ENCODE measurements at regions not wholly inside any gene's neighbourhood (a gene's known extent, or its start where the extent isn't known, plus 50 kb on each side); places are given as distances from the start of the nearest gene placed in this dataset.

- POLR2A ChIA-PET, result no interaction called here
- in situ Hi-C loops (cut with HindIII; ENCODE audit: low pct_unique_long_range_greater_than_20kb, low sequenced_read_pairs) (no loop called here), intact Hi-C loops (cut with micrococcal nuclease; ENCODE audit: unreplicated experiment) (no loop called here)
- CTCF ChIA-PET, result no interaction called here
- Histone ChIP-seq H3K9me3 (ENCODE audit: control insufficient read depth, insufficient read depth, low read depth, low read length) (no peaks in the 10 kb centered on the region), H3K4me3 (ENCODE audit: low read depth in 2 of 2, low read length in 2 of 2) (no peak overlapping the region), H3K27me3 (ENCODE audit: control insufficient read depth, insufficient read depth, low read length) (no peaks in the 10 kb centered on the region), H3K27ac (ENCODE audit: low read length) (no peak overlapping the region), H3K4me1 (ENCODE audit: control insufficient read depth, insufficient read depth, low read length) (no peaks in the 10 kb centered on the region), H3K36me3 (ENCODE audit: control insufficient read depth, insufficient read depth, low read length) (no peaks in the 10 kb centered on the region)
- ATAC-seq, result no peak
- no TSS peak for BruUV-seq (replicated peaks)
- no peak for TF ChIP-seq SIN3A (IDR thresholded peaks at IDR 0.05; ENCODE audit: borderline replicate concordance, insufficient read depth, low read depth, low read length)
- no peak for TF ChIP-seq TCF7L2 (IDR thresholded peaks at IDR 0.05; ENCODE audit: low read depth, low read length)
- TF ChIP-seq POLR2AphosphoS5 (IDR thresholded peaks at IDR 0.05; ENCODE audit: low read depth, low read length), result no peak
- no peak for TF ChIP-seq REST (IDR thresholded peaks at IDR 0.05; ENCODE audit: insufficient read depth in 1 of 2, low read depth in 2 of 2, low read length in 1 of 2)
- no peak for TF ChIP-seq CTCF (IDR thresholded peaks at IDR 0.05)
- DNase-seq (ENCODE audit: low read depth, low spot score), result no peak
Observed at GRCh38 chr9:8133606-8134005, 334.0 kb upstream of the DMAC1 start.

GRCh38 chr9:8115570-8115969 lies 316.0 kb upstream of the DMAC1 start:
- in situ Hi-C loops (cut with HindIII; ENCODE audit: low pct_unique_long_range_greater_than_20kb, low sequenced_read_pairs) (no loop called here), intact Hi-C loops (cut with micrococcal nuclease; ENCODE audit: unreplicated experiment) (no loop called here)
- TF ChIP-seq TCF7L2 (IDR thresholded peaks at IDR 0.05; ENCODE audit: low read depth, low read length), result no peak
- no peak for TF ChIP-seq SIN3A (IDR thresholded peaks at IDR 0.05; ENCODE audit: borderline replicate concordance, insufficient read depth, low read depth, low read length)
- TF ChIP-seq POLR2AphosphoS5 (IDR thresholded peaks at IDR 0.05; ENCODE audit: low read depth, low read length), result no peak
- TF ChIP-seq CTCF (IDR thresholded peaks at IDR 0.05), result no peak
- TF ChIP-seq REST (IDR thresholded peaks at IDR 0.05; ENCODE audit: insufficient read depth in 1 of 2, low read depth in 2 of 2, low read length in 1 of 2), result no peak
- Histone ChIP-seq H3K27me3 (ENCODE audit: control insufficient read depth, insufficient read depth, low read length) (no peaks in the 10 kb centered on the region), H3K9me3 (ENCODE audit: control insufficient read depth, insufficient read depth, low read depth, low read length) (no peaks in the 10 kb centered on the region), H3K4me1 (ENCODE audit: control insufficient read depth, insufficient read depth, low read length) (no peaks in the 10 kb centered on the region), H3K27ac (ENCODE audit: low read length) (no peak overlapping the region), H3K36me3 (ENCODE audit: control insufficient read depth, insufficient read depth, low read length) (no peaks in the 10 kb centered on the region), H3K4me3 (ENCODE audit: low read depth in 2 of 2, low read length in 2 of 2) (no peak overlapping the region)
- no TSS peak for BruUV-seq (replicated peaks)
- DNase-seq (ENCODE audit: low read depth, low spot score) (no peak), ATAC-seq (no peak)
- ChIA-PET POLR2A (no interaction called here), CTCF (no interaction called here)

All from Panc1 (cell line).